ENCODE measurements at regions not wholly inside any gene's neighbourhood (a gene's known extent, or its start where the extent isn't known, plus 50 kb on each side); places are given as distances from the start of the nearest gene placed in this dataset.

- no peak for TF ChIP-seq CTCF (IDR thresholded peaks at IDR 0.05)
- Histone ChIP-seq H3K9me3 (no peaks in the 10 kb centered on the region), H3K4me3 (no peak overlapping the region), H3K27ac (no peak overlapping the region), H3K4me1 (no peaks in the 10 kb centered on the region), H3K36me3 (no peaks in the 10 kb centered on the region), H3K27me3 (no peaks in the 10 kb centered on the region)
- ATAC-seq (no peak), DNase-seq (no peak)
- intact Hi-C loops (cut with DNase I), result no loop called here
Measured at GRCh38 chr1:215360031-215360430, 207.1 kb upstream of the KCTD3 start.

- ATAC-seq, result no peak
- no peak for TF ChIP-seq CTCF (IDR thresholded peaks at IDR 0.05)
- Histone ChIP-seq H3K9me3 (no peaks in the 10 kb centered on the region), H3K27ac (no peak overlapping the region), H3K36me3 (no peaks in the 10 kb centered on the region), H3K27me3 (no peaks in the 10 kb centered on the region), H3K4me3 (no peak overlapping the region), H3K4me1 (no peaks in the 10 kb centered on the region)
- intact Hi-C loops (cut with DNase I), result no loop called here
- DNase-seq, result no peak
Measured at GRCh38 chr1:215360758-215361157, 206.3 kb upstream of the KCTD3 start.

- H3K36me3 ChIP-seq, result no peaks in the 10 kb centered on the region
- TF ChIP-seq CTCF (IDR thresholded peaks at IDR 0.05), result no peak
- H3K4me3 ChIP-seq, result no peak overlapping the region
- H3K27me3 ChIP-seq, result no peaks in the 10 kb centered on the region
- H3K9me3 ChIP-seq, result no peaks in the 10 kb centered on the region
- ATAC-seq (no peak), DNase-seq (no peak)
- no peak overlapping the region for H3K27ac ChIP-seq
- intact Hi-C loops (cut with DNase I), result no loop called here
- no peaks in the 10 kb centered on the region for H3K4me1 ChIP-seq
Measured at GRCh38 chr1:215375381-215375780, 191.7 kb upstream of the KCTD3 start.

GRCh38 chr1:215376544-215377264 is 190.4 kb upstream of the KCTD3 start:
- Histone ChIP-seq H3K27ac (no peak overlapping the region), H3K36me3 (no peaks in the 10 kb centered on the region), H3K27me3 (no peaks in the 10 kb centered on the region), H3K4me3 (no peak overlapping the region), H3K9me3 (no peaks in the 10 kb centered on the region), H3K4me1 (no peaks in the 10 kb centered on the region)
- intact Hi-C loops (cut with DNase I), result no loop called here
- ATAC-seq (no peak), DNase-seq (no peak)
- no peak for TF ChIP-seq CTCF (IDR thresholded peaks at IDR 0.05)

- ATAC-seq (no peak), DNase-seq (no peak)
- Histone ChIP-seq H3K27ac (no peak overlapping the region), H3K4me3 (no peak overlapping the region), H3K4me1 (no peaks in the 10 kb centered on the region), H3K9me3 (no peaks in the 10 kb centered on the region), H3K27me3 (no peaks in the 10 kb centered on the region), H3K36me3 (no peaks in the 10 kb centered on the region)
- intact Hi-C loops (cut with DNase I), result no loop called here
- TF ChIP-seq CTCF (IDR thresholded peaks at IDR 0.05), result no peak
Measured at GRCh38 chr1:215377746-215378145, 189.4 kb upstream of the KCTD3 start.

- Histone ChIP-seq H3K27me3 (no peaks in the 10 kb centered on the region), H3K4me3 (no peak overlapping the region), H3K9me3 (no peaks in the 10 kb centered on the region), H3K36me3 (no peaks in the 10 kb centered on the region), H3K27ac (no peak overlapping the region), H3K4me1 (no peaks in the 10 kb centered on the region)
- DNase-seq (no peak), ATAC-seq (no peak)
- TF ChIP-seq CTCF (IDR thresholded peaks at IDR 0.05), result no peak
- intact Hi-C loops (cut with DNase I), result no loop called here
Measured at GRCh38 chr1:215380566-215380965, 186.5 kb upstream of the KCTD3 start.
